Renal cortical epithelial cell (primary cell): ENCODE measurements at regions not wholly inside any gene's neighbourhood (a gene's known extent, or its start where the extent isn't known, plus 50 kb on each side); places are given as distances from the start of the nearest gene placed in this dataset.
A peak's percentile ranks its signal among the peaks of the same experiment; 100 is the strongest.
"Not testable (repeated sequence)": the region's sequence is repeated elsewhere in the genome, so short reads cannot be mapped to it uniquely, and the experiment has no call there.

Source experiments
- DNase-seq: peaks from one replicate; pipeline ENCODE4 v3.0.0-alpha.2; 2011; ENCODE audit warnings: low read depth

GRCh38 chr2:81068144-81068543 is 763.6 kb upstream of the LRRTM1 start:
- DNase-seq = no peak

- no peak for DNase-seq
Observed at GRCh38 chr2:81061016-81061415, 756.5 kb upstream of the LRRTM1 start.

- DNase-seq = peak; percentile 11
Observed at GRCh38 chr2:81050580-81051095, 746.1 kb upstream of the LRRTM1 start.

- DNase-seq = no peak
Observed at GRCh38 chr2:81043681-81044080, 739.1 kb upstream of the LRRTM1 start.

GRCh38 chr2:81007104-81007503 is 702.6 kb upstream of the LRRTM1 start:
- no peak for DNase-seq

GRCh38 chr2:81002906-81003305 is 698.4 kb upstream of the LRRTM1 start:
- DNase-seq = no peak

GRCh38 chr2:80987466-80987865 is 682.9 kb upstream of the LRRTM1 start:
- no peak for DNase-seq

GRCh38 chr2:80969900-80970299 is 665.3 kb upstream of the LRRTM1 start:
- DNase-seq = no peak

GRCh38 chr2:80968450-80968849 is 663.9 kb upstream of the LRRTM1 start:
- DNase-seq = no peak

GRCh38 chr2:80947601-80948130 is 643.1 kb upstream of the LRRTM1 start:
- peak; percentile 59 for DNase-seq

GRCh38 chr2:80943487-80943886 is 638.9 kb upstream of the LRRTM1 start:
- DNase-seq = no peak

GRCh38 chr2:80942766-80943165 is 638.2 kb upstream of the LRRTM1 start:
- no peak for DNase-seq

- no peak for DNase-seq
Observed at GRCh38 chr2:80938463-80938862, 633.9 kb upstream of the LRRTM1 start.

GRCh38 chr2:80931820-80932219 is 627.3 kb upstream of the LRRTM1 start:
- not testable (repeated sequence) for DNase-seq

- DNase-seq = no peak
Observed at GRCh38 chr2:80930777-80931176, 626.2 kb upstream of the LRRTM1 start.

- no peak for DNase-seq
Observed at GRCh38 chr2:80926168-80926567, 621.6 kb upstream of the LRRTM1 start.

GRCh38 chr2:80896576-80896975 is 592.0 kb upstream of the LRRTM1 start:
- no peak for DNase-seq

- DNase-seq = no peak
Observed at GRCh38 chr2:80894486-80894885, 589.9 kb upstream of the LRRTM1 start.

- DNase-seq = no peak
Observed at GRCh38 chr2:80893711-80894110, 589.2 kb upstream of the LRRTM1 start.

- no peak for DNase-seq
Observed at GRCh38 chr2:80889009-80889408, 584.5 kb upstream of the LRRTM1 start.

- peak; percentile 87 for DNase-seq
Observed at GRCh38 chr2:80887841-80888378, 583.4 kb upstream of the LRRTM1 start.

GRCh38 chr2:80874374-80874773 is 569.8 kb upstream of the LRRTM1 start:
- no peak for DNase-seq

- no peak for DNase-seq
Observed at GRCh38 chr2:80869858-80870438, 565.4 kb upstream of the LRRTM1 start.
